SH-SY5Y (cell line): ENCODE measurements at regions not wholly inside any gene's neighbourhood (a gene's known extent, or its start where the extent isn't known, plus 50 kb on each side); places are given as distances from the start of the nearest gene placed in this dataset.

Source experiments
- GATA2 ChIP-seq: IDR thresholded peaks from 2 replicates; pipeline ENCODE4 v1.6.1; 2011; ENCODE audit warnings: mild to moderate bottlenecking, low read depth, low read length
- GATA3 ChIP-seq: IDR thresholded peaks from 2 replicates; pipeline ENCODE4 v1.6.1; 2011; ENCODE audit warnings: low read depth, mild to moderate bottlenecking, low read length, moderate library complexity

DNA sequence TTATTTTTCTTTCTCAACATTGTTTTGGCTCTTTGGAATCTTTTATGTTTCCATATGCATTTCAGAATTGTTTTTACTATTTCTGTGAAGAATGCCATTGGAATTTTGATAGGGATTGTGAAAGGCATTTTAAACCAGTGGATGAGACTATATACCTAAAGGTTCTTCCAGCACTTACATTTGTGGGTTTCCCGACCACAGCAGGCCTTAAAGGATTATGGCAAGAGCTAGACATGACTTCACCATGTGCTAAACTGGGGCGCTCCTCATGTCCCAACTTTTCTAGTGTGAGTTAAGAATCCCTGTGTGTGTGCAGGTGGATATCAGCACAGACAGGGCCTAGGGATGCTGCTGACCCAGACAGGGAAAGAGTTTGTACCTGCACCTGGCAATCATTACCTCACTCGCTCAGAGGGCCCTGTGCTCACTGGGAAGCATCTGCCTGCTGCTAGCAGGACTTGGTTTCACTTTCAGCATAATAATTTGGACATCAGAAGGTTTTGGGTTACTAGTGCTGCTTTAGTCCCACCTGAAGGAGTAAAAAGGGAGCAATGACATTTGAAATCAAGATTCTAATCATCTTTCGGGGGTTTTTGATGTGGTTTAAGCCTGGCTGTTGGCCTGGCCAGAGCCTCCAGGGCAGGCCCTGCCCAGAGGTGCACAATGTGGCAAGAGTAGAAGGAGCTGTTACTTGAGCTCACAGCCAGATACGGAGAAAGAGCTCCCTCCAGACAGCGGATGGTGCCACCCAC, 137.1 kb downstream of the CDC5L start:
- TF ChIP-seq GATA2 (no peak), GATA3 (no peak)
